HCT116 (cell line): ENCODE measurements at regions not wholly inside any gene's neighbourhood (a gene's known extent, or its start where the extent isn't known, plus 50 kb on each side); places are given as distances from the start of the nearest gene placed in this dataset.

Source experiments
- ATF3 ChIP-seq: IDR thresholded peaks from 2 replicates; pipeline ENCODE4 v1.6.1; 2012
- CEBPB ChIP-seq: IDR thresholded peaks from 2 replicates; pipeline ENCODE4 v1.6.1; 2012; ENCODE audit warnings: low read depth
- CTCF ChIP-seq, 3 experiments: fragments of 200-600 bp in 1 of 3; sonication (generic) in 1 of 3; IDR thresholded peaks in 2 of 3; conservative IDR thresholded peaks in 1 of 3; 2 replicates each; pipeline ENCODE4 v1.5.1; 2012 to 2017; ENCODE audit warnings: low read depth in 2 of 3, low read length in 2 of 3, antibody characterized with exemption in 1 of 3, borderline replicate concordance in 1 of 3, control low read depth in 1 of 3, mild to moderate bottlenecking in 1 of 3, mixed read lengths in 1 of 3, mixed run types in 1 of 3, moderate library complexity in 1 of 3; ENCODE audit not compliant: insufficient read depth in 1 of 3
- EZH2 ChIP-seq: fragments of 200-600 bp; sonication (generic); IDR thresholded peaks from 2 replicates; pipeline ENCODE4 v1.6.1; 2017; ENCODE audit warnings: antibody characterized with exemption, mixed run types
- EZH2phosphoT487 ChIP-seq: fragments of 200-600 bp; IDR thresholded peaks from 2 replicates; pipeline ENCODE4 v1.6.1; 2018; ENCODE audit warnings: antibody characterized with exemption, borderline replicate concordance
- FOSL1 ChIP-seq: IDR thresholded peaks from 2 replicates; pipeline ENCODE4 v1.6.1; 2012; ENCODE audit warnings: low read depth
- POLR2A ChIP-seq: IDR thresholded peaks from 2 replicates; pipeline ENCODE4 v1.7.0; 2011; ENCODE audit warnings: borderline replicate concordance; ENCODE audit not compliant: insufficient read depth, insufficient read length; ENCODE audit errors: extremely low read depth
- POLR2AphosphoS5 ChIP-seq: IDR thresholded peaks from 2 replicates; pipeline ENCODE4 v1.6.1; 2011; ENCODE audit warnings: mild to moderate bottlenecking, low read depth, low read length, moderate library complexity
- REST ChIP-seq: IDR thresholded peaks from 2 replicates; pipeline ENCODE4 v1.6.1; 2012; ENCODE audit warnings: low read depth
- SIN3A ChIP-seq: IDR thresholded peaks from 2 replicates; pipeline ENCODE4 v1.6.1; 2012; ENCODE audit warnings: low read depth
- YY1 ChIP-seq: IDR thresholded peaks from 2 replicates; pipeline ENCODE4 v1.6.1; 2011; ENCODE audit warnings: low read length, low read depth, moderate library complexity, mild to moderate bottlenecking; ENCODE audit not compliant: insufficient replicate concordance; ENCODE audit errors: extremely low read depth
- ZNF274 ChIP-seq: fragments of 200-500 bp; sonication (Bioruptor generic); IDR thresholded peaks from 2 replicates; pipeline ENCODE4 v1.6.1; 2014; ENCODE audit warnings: mild to moderate bottlenecking, low read depth, low read length, inconsistent platforms

GRCh38 chr19:20269461-20269860 is 102.4 kb downstream of the ZNF486 start:
- TF ChIP-seq EZH2 (no peak), SIN3A (no peak), REST (no peak), YY1 (no peak), POLR2A (no peak), CTCF (IDR thresholded peaks at IDR 0.05 in 2 of 3, conservative IDR thresholded peaks at IDR 0.05 in 1 of 3; ENCODE audit: borderline replicate concordance in 1 of 3, insufficient read depth in 1 of 3, low read depth in 2 of 3, low read length in 2 of 3) (no peak), FOSL1 (no peak), CEBPB (no peak), ATF3 (no peak), POLR2AphosphoS5 (no peak), EZH2phosphoT487 (no peak), ZNF274 (no peak)
